NCI-H2081 (cell line): ENCODE measurements at regions not wholly inside any gene's neighbourhood (a gene's known extent, or its start where the extent isn't known, plus 50 kb on each side); places are given as distances from the start of the nearest gene placed in this dataset.

Source experiments
- DNase-seq, 2 experiments: peaks; one replicate each; lab custom pipeline; 2025; lab: John Stamatoyannopoulos, UW

DNA sequence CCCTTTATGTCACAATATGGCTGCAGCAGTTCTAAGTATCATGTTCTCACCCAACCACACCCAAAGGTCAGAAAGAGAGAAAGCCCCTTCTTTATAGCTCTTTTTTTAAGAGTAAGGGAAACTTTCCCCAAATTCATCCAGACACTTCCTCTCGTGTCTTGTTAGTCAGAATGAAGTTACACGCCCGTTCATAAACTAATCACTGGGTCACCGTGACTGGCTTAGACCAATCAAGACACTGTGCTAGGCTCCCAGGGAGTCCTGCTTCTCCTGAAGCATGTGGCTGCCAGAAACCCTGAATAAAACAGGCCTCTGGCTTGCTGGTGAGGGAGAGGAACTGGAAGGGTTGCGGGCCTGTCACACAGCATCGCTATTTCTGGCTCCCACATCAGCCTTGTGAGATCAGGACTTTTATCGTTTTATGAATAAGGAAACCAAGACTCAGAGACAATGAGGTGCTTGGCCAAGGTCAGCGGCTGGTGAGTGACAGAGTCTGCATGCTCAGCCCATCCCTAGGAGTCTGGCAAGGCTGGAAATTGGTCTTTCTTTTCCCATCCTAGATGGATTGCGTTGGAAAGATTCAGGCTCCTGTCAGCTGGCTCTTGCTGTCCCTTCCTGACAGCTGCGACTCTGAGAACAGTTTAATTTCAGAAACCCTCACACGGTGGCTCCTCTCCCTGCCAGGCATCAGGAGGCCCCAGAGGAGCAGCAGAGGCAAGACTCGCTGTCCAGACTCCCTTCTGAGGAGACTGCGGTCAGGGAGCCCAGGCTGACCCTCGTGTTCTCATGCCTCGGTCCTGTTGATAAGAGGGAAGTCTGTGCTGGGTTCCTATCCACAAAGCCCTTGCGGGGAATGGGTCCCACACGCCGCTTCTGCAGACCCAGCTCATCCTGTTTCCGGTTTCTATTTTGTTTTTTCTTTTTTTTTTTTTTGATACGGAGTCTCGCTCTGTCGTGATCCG, 104.5 kb upstream of the TAF1B start:
- DNase-seq = no peak

GRCh38 chr2:9739531-9739964, 103.7 kb upstream of the TAF1B start:
- DNase-seq = no peak

GRCh38 chr2:9740382-9741073, 102.7 kb upstream of the TAF1B start:
- no peak for DNase-seq

DNA sequence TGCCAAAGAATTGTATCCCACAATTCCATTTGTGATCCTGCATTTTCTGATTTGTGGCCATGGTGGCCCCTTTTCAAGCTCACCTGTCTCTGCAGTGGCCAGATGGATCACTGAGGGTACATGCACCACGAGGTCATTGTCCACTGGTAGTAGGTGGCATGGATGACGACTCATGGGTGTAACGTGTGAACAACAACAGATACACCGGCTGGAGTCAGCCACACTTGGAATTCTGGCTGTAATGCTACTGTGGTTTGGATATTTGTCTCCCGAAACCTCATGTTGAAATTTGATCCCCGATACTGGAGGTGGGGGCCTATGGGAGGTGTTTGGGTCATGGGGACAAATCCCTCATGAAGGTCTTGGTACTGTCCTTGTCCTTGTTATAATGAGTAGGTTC, 102.2 kb upstream of the TAF1B start:
- DNase-seq = no peak

- DNase-seq = no peak
Observed at GRCh38 chr2:9742601-9743000, 100.7 kb upstream of the TAF1B start.

DNA sequence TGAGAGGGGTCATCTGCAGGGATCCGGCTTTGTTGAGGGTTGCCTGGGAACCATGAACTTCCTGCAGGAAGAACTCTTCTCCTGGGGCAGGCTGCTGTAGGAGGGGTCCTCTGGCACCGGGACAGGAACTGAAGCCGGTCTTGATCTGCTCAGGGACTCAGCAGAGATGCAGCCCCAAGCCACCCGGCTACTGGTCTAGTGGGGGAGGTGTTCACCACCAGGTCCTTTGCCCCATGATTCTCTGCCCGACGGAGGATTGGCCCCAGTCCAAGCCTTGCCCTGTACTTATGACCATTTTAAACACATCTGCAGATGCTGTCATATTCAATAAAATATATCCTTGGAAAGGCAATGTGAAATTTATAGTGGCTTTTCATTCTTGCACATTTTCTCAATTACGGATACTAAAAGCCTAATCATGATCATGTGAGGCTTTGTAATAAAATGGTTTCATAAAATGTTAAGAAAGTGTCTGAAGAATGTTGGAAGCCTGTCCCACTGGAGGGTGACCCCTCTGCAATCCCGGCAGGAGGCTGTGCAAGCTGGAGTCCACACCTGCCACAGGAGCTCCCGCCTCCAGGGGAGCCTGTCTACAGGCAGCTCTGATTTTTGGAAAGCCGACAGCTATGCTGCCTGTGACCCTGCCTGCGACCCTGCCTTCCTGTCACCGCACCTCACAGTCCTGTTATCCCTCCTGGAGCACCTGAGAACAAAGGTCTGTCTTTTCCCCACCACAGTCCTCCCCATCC, 98.8 kb upstream of the TAF1B start:
- no peak for DNase-seq

DNA sequence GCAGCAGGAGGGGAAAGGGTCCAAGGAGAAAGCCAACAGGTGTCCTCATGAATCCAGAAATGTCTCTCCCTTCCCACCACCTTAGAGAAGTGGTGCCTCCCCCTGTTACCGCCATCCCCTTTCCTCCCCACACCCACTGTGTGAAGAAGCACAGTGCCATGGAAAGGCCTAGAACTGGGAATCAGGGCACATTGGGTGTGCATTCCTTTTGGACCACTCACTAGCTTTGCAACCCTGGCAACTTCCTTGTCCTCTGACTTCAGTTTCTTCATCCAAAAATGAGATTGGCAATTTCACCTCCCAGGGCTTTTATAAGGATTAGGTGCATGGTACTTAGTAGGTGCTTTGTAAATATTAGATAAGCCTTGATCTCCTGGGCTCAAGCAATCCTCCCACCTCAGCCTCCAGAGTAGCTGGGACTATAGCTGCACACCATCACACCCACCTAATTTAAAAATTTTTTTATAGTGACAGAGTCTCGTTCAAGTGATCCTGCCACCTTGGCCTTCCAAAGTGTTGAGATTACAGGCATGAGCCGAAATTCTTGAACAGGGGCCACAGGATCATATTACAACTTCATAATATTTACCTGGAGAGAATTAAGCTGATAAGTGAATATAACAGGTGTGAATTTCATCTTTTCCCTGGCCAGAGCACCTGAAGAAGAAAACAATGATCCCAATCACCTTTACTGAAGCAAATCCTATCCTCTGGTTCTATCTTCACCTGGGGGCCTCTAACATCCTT, 97.9 kb upstream of the TAF1B start:
- DNase-seq = no peak

- no peak for DNase-seq
Observed at GRCh38 chr2:9747396-9747795, 95.9 kb upstream of the TAF1B start.

DNA sequence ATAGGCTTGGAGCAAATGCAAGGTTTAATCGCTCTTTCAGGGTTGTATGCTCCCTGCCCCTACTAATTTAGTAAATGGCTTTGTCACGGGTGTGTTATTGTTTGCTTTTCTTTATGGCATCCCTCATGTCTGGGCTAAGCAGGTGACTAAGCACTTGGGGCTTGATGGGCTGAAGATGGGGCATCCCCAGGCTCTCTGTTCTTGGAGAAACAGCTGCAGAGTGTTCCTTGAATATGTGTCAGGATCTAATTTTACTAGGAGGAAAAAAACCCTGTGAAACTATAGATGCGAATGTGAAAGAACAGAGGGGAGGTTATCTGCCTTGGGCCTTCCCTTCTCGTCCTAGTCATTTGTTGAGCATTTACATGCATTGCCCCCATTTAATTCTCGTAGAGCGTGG, 94.7 kb upstream of the TAF1B start:
- no peak for DNase-seq

DNA sequence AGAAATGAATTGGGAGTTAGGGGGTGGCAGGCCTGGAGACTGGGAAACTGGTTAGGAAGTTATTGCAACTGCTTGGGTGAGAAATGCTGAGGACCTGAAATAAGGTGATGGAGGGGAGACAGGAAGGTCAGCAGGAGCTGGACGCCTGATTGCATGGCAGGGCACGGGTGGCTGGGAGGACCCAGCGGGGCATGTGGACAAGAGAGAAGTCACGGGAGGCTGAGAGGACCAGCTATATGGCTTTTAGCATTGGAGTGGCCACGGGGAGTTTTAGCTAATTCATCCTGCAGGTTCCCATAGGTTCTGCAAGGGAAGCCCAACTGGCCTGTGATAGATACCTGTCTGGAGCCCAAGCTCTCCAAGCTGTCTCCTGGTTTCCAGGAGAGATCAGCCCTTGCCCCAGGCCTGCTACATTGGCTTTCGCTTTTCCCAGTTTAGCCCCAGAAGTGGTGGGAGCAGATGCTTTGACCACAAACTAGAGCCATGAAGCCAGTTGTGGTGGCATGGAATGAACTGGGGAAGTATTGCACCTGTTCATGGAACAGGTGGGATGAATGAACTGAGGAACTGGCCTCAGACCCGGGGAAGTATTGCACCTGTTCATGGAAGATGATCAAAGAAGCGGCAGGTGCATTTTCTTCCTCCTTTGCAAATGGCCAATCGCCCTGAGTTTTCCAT, 93.6 kb upstream of the TAF1B start:
- no peak for DNase-seq

- DNase-seq = no peak
Observed at GRCh38 chr2:9750224-9751215, 92.8 kb upstream of the TAF1B start.

DNA sequence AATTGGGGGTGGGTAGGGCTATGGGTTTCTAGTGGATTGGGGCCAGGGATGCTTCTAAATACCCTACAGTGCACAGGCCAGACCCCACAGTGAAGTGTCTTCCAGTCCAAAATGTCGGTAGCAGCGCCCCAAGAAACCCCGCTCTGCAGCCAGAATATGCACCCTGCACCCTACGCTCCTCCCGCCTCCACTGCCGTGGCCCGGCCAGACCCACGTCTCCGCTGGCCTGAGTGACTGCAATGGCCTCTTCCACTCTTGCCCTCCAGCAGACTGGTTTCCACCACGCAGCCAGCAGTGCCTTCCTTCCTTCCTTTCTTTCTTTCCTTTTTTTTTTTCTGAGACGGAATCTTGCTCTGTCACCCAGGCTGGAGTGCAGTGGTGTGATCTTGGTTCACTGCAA, 91.4 kb upstream of the TAF1B start:
- DNase-seq = no peak

GRCh38 chr2:9752441-9753275, 90.6 kb upstream of the TAF1B start:
- DNase-seq = no peak

- no peak for DNase-seq
Observed at GRCh38 chr2:9753276-9753600, 90.0 kb upstream of the TAF1B start.

DNA sequence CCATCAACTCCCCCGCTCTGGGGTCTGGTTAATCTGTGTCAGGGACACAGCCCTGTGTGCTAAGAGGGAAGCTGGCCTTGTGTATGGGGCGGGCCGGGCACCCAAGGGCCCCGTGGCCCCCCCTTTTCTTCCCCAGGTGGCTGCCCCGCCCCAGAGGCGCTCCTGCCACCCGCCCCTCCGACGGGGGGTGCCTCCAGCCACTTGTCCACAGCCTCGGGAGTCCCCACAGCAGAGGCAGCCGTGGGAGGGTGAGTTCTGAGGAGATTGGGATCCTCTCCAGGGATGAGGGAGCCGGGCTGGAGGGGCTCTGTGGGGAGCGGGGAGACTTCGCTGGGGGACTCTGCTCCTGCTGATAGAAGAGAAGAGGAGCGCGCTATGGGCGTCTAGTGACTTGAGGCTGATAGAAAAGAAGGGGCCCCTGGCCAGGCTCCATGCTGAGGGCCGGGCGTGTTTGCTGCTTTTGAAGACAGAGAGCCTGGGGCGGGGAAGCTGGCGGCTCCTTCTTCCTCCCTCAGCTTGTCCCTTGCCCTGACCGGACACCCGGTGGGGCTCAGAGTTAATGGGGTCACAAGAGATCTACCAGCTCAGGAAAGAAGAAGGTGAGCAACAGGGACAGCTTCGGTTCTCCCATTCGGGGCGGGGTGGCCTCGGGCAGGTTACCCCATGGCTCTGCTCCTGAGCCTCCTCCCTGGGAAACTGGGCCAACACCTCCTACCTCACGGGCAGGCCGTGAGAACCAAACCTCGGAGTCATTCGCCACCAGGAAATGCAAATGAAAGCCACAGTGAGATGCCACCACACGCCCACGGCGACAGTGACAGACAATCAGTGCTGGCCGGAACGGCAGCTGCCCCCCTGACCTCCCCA, 89.4 kb upstream of the TAF1B start:
- no peak for DNase-seq

DNA sequence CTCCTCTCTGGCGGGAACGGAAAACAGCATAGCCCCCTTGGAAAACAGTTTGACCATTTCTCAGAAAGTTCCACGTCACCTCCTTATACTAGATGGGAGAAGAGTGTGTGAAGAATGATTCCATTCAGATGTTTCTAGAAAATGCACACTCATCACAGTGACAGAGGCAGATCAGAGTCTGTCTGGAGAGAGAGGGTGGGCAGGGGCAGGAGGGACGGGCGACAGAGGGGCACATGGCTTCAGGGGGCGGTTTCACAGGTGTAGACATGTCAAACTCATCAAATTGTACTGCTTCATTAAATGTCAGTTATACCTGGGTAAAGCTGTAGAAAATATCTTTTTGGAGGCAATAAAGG, 88.8 kb upstream of the TAF1B start:
- no peak for DNase-seq

DNA sequence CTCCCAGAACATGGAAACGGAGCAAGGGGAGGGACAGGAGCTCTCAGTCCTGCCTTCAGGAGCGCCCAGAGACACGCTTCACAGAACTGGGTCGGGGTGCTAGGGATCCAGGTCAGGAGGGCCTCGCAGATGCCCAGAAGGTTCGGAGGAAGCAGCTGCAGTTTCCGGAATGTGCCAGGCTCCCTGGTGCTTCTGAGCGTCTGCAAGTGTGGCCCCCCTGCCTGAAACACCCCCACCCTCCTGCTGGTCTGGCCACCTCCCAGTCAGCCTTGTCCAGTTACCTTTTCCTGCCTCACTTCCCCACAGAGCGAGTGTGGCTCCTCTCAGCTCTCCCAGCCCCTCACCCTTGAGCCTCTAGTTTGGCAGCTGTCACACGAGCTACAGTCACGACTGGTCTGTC, 88.3 kb upstream of the TAF1B start:
- DNase-seq = no peak

- no peak for DNase-seq
Observed at GRCh38 chr2:9755638-9756037, 87.6 kb upstream of the TAF1B start.
